Endothelial cell (in vitro differentiated cells): ENCODE measurements at regions not wholly inside any gene's neighbourhood (a gene's known extent, or its start where the extent isn't known, plus 50 kb on each side); places are given as distances from the start of the nearest gene placed in this dataset.

Experiments
- DNase-seq: peaks from one replicate; pipeline ENCODE4 v3.0.0; 2021; ENCODE audit warnings: low spot score
- H3K27ac Mint-ChIP-seq: one replicate; pipeline ENCODE4 v1.8.0; 2021; ENCODE audit warnings: mixed read lengths, inconsistent platforms; ENCODE audit not compliant: unreplicated experiment
- H3K27me3 Mint-ChIP-seq: one replicate; pipeline ENCODE4 v1.8.0; 2021; ENCODE audit warnings: mild to moderate bottlenecking, moderate library complexity, mixed read lengths, inconsistent platforms; ENCODE audit not compliant: unreplicated experiment
- H3K36me3 Mint-ChIP-seq: one replicate; pipeline ENCODE4 v1.8.0; 2021; ENCODE audit warnings: mild to moderate bottlenecking, low read depth, mixed read lengths, inconsistent platforms; ENCODE audit not compliant: unreplicated experiment
- H3K4me1 Mint-ChIP-seq: one replicate; pipeline ENCODE4 v1.8.0; 2021; ENCODE audit warnings: mild to moderate bottlenecking, mixed read lengths, inconsistent platforms; ENCODE audit not compliant: unreplicated experiment
- H3K4me3 Mint-ChIP-seq: one replicate; pipeline ENCODE4 v1.8.0; 2021; ENCODE audit warnings: mild to moderate bottlenecking, mixed read lengths, inconsistent platforms; ENCODE audit not compliant: unreplicated experiment
- H3K9me3 Mint-ChIP-seq: one replicate; pipeline ENCODE4 v1.8.0; 2021; ENCODE audit warnings: mixed read lengths, inconsistent platforms; ENCODE audit not compliant: unreplicated experiment
- CTCF ChIP-seq: fragments of 200-600 bp; sonication (generic); IDR thresholded peaks from one replicate; pipeline ENCODE4 v1.5.0; 2021; ENCODE audit warnings: antibody characterized with exemption; ENCODE audit not compliant: unreplicated experiment

GRCh38 chr7:106767078-106767477 lies 98.0 kb upstream of the PIK3CG start:
- no peaks in the 10 kb centered on the region for H3K27me3 Mint-ChIP-seq
- H3K36me3 Mint-ChIP-seq: no peaks in the 10 kb centered on the region
- no peak overlapping the region for H3K27ac Mint-ChIP-seq
- H3K9me3 Mint-ChIP-seq: no peaks in the 10 kb centered on the region
- H3K4me1 Mint-ChIP-seq: no peaks in the 10 kb centered on the region
- H3K4me3 Mint-ChIP-seq: no peak overlapping the region
- no peak for DNase-seq
- TF ChIP-seq CTCF: no peak

GRCh38 chr7:106767498-106768323 lies 97.4 kb upstream of the PIK3CG start:
- DNase-seq: no peak
- no peaks in the 10 kb centered on the region for H3K27me3 Mint-ChIP-seq
- no peaks in the 10 kb centered on the region for H3K9me3 Mint-ChIP-seq
- no peaks in the 10 kb centered on the region for H3K4me1 Mint-ChIP-seq
- TF ChIP-seq CTCF: no peak
- no peaks in the 10 kb centered on the region for H3K36me3 Mint-ChIP-seq
- H3K27ac Mint-ChIP-seq: no peak overlapping the region
- H3K4me3 Mint-ChIP-seq: no peak overlapping the region

- H3K4me3 Mint-ChIP-seq: no peak overlapping the region
- no peak for DNase-seq
- H3K9me3 Mint-ChIP-seq: no peaks in the 10 kb centered on the region
- no peaks in the 10 kb centered on the region for H3K4me1 Mint-ChIP-seq
- no peak overlapping the region for H3K27ac Mint-ChIP-seq
- TF ChIP-seq CTCF: no peak
- no peaks in the 10 kb centered on the region for H3K27me3 Mint-ChIP-seq
- no peaks in the 10 kb centered on the region for H3K36me3 Mint-ChIP-seq
These were observed 96.7 kb upstream of the PIK3CG start for GRCh38 chr7:106768324-106768751.

- H3K36me3 Mint-ChIP-seq: no peaks in the 10 kb centered on the region
- H3K27ac Mint-ChIP-seq: no peak overlapping the region
- no peak overlapping the region for H3K4me3 Mint-ChIP-seq
- no peak for TF ChIP-seq CTCF
- no peaks in the 10 kb centered on the region for H3K4me1 Mint-ChIP-seq
- H3K9me3 Mint-ChIP-seq: no peaks in the 10 kb centered on the region
- DNase-seq: no peak
- no peaks in the 10 kb centered on the region for H3K27me3 Mint-ChIP-seq
These were observed 94.9 kb upstream of the PIK3CG start for GRCh38 chr7:106770191-106770590.

- peaks cover under 1% of the 10 kb centered on the region for H3K4me1 Mint-ChIP-seq
- no peak overlapping the region for H3K4me3 Mint-ChIP-seq
- no peak overlapping the region for H3K27ac Mint-ChIP-seq
- H3K36me3 Mint-ChIP-seq: no peaks in the 10 kb centered on the region
- no peaks in the 10 kb centered on the region for H3K9me3 Mint-ChIP-seq
- TF ChIP-seq CTCF: no peak
- no peak for DNase-seq
- H3K27me3 Mint-ChIP-seq: peaks cover 3% of the 10 kb centered on the region
These were observed 92.4 kb upstream of the PIK3CG start for GRCh38 chr7:106772655-106773108.
